HEK293 (cell line): ENCODE measurements at regions not wholly inside any gene's neighbourhood (a gene's known extent, or its start where the extent isn't known, plus 50 kb on each side); places are given as distances from the start of the nearest gene placed in this dataset.

Source experiments
- CTCF ChIA-PET: fragments of 350-600 bp; formaldehyde crosslinking; extraction: SDS; loops from one replicate; lab custom pipeline; 2021; ENCODE audit warnings: antibody characterized with exemption; lab: Yijun Ruan, JAX
- POLR2A ChIA-PET: fragments of 300-600 bp; formaldehyde crosslinking; extraction: SDS; loops from one replicate; lab custom pipeline; 2020; ENCODE audit warnings: antibody characterized with exemption, inconsistent platforms; lab: Yijun Ruan, JAX
- H3K27ac ChIP-seq: fragments of 200-500 bp; sonication (Bioruptor generic); 2 replicates; pipeline ENCODE4 v1.5.1; 2014; ENCODE audit warnings: low read depth, low read length, control low read depth, inconsistent platforms; ENCODE audit errors: extremely low read depth
- H3K36me3 ChIP-seq, 2 experiments: fragments of 200-500 bp in 1 of 2; sonication (Bioruptor generic) in 1 of 2; 1 replicate in 1 of 2; 2 replicates in 1 of 2; pipeline ENCODE4 v1.5.1; 2014 to 2017; ENCODE audit warnings: inconsistent platforms in 2 of 2, low read length in 2 of 2; ENCODE audit not compliant: control insufficient read depth in 2 of 2, insufficient read depth in 1 of 2
- H3K4me1 ChIP-seq: fragments of 200-500 bp; sonication (Bioruptor generic); 2 replicates; pipeline ENCODE4 v1.5.1; 2014; ENCODE audit warnings: mild to moderate bottlenecking, low read length, inconsistent platforms; ENCODE audit not compliant: control insufficient read depth, insufficient read depth
- H3K4me3 ChIP-seq: 2 replicates; pipeline ENCODE4 v1.5.1; 2011; ENCODE audit warnings: low read depth, mild to moderate bottlenecking, control low read depth, low read length, moderate library complexity
- H3K9me3 ChIP-seq: fragments of 200-500 bp; sonication (Bioruptor generic); 2 replicates; pipeline ENCODE4 v1.5.1; 2014; ENCODE audit warnings: low read depth, low read length, inconsistent platforms; ENCODE audit not compliant: control insufficient read depth, insufficient read depth
- ELK4 ChIP-seq: IDR thresholded peaks from 2 replicates; pipeline ENCODE4 v1.6.1; 2011; ENCODE audit warnings: mild to moderate bottlenecking, low read depth, low read length, borderline replicate concordance
- KLF8 ChIP-seq: fragments of 450-650 bp; formaldehyde crosslinking; IDR thresholded peaks from 2 replicates; pipeline ENCODE4 v1.5.1; 2016; ENCODE audit warnings: missing biosample characterization, missing genetic modification characterization
- OVOL3 ChIP-seq: fragments of 450-650 bp; formaldehyde crosslinking; IDR thresholded peaks from 2 replicates; pipeline ENCODE4 v1.5.1; 2016; ENCODE audit warnings: missing biosample characterization, missing genetic modification characterization
- RBAK ChIP-seq: fragments of 450-650 bp; formaldehyde crosslinking; IDR thresholded peaks from 2 replicates; pipeline ENCODE4 v1.5.1; 2016; ENCODE audit warnings: missing biosample characterization, missing genetic modification characterization
- SCRT2 ChIP-seq: fragments of 450-650 bp; formaldehyde crosslinking; IDR thresholded peaks from 2 replicates; pipeline ENCODE4 v1.5.1; 2016; ENCODE audit warnings: missing biosample characterization, missing genetic modification characterization
- SP2 ChIP-seq: fragments of 450-650 bp; formaldehyde crosslinking; IDR thresholded peaks from 2 replicates; pipeline ENCODE4 v1.5.1; 2016; ENCODE audit warnings: missing biosample characterization, missing genetic modification characterization
- ZBTB21 ChIP-seq: fragments of 450-650 bp; formaldehyde crosslinking; IDR thresholded peaks from 2 replicates; pipeline ENCODE4 v1.5.1; 2017; ENCODE audit warnings: missing biosample characterization, missing genetic modification characterization
- ZNF16 ChIP-seq: fragments of 450-650 bp; formaldehyde crosslinking; IDR thresholded peaks from 2 replicates; pipeline ENCODE4 v1.5.1; 2016; ENCODE audit warnings: low read depth, missing biosample characterization, missing genetic modification characterization
- ZNF175 ChIP-seq: fragments of 450-650 bp; formaldehyde crosslinking; IDR thresholded peaks from 2 replicates; pipeline ENCODE4 v1.5.1; 2016; ENCODE audit warnings: missing biosample characterization, missing genetic modification characterization
- ZNF223 ChIP-seq: fragments of 450-650 bp; formaldehyde crosslinking; IDR thresholded peaks from 2 replicates; pipeline ENCODE4 v1.5.1; 2016; ENCODE audit warnings: missing biosample characterization, missing genetic modification characterization
- ZNF239 ChIP-seq: fragments of 450-650 bp; formaldehyde crosslinking; IDR thresholded peaks from 2 replicates; pipeline ENCODE4 v1.5.1; 2016; ENCODE audit warnings: missing biosample characterization, missing genetic modification characterization
- ZNF366 ChIP-seq: fragments of 450-650 bp; formaldehyde crosslinking; conservative IDR thresholded peaks from 2 replicates; pipeline ENCODE4 v1.5.1; 2016; ENCODE audit warnings: missing biosample characterization, missing genetic modification characterization
- ZNF416 ChIP-seq: fragments of 450-650 bp; formaldehyde crosslinking; IDR thresholded peaks from 2 replicates; pipeline ENCODE4 v1.5.1; 2016; ENCODE audit warnings: missing biosample characterization, missing genetic modification characterization
- ZNF510 ChIP-seq: fragments of 450-650 bp; formaldehyde crosslinking; IDR thresholded peaks from 2 replicates; pipeline ENCODE4 v1.5.1; 2018; ENCODE audit warnings: mild to moderate bottlenecking, missing genetic modification characterization, missing biosample characterization; ENCODE audit not compliant: insufficient replicate concordance
- ZNF521 ChIP-seq: fragments of 450-650 bp; formaldehyde crosslinking; IDR thresholded peaks from 2 replicates; pipeline ENCODE4 v1.5.1; 2017; ENCODE audit warnings: missing biosample characterization, mild to moderate bottlenecking, missing genetic modification characterization
- ZNF548 ChIP-seq: fragments of 450-650 bp; formaldehyde crosslinking; IDR thresholded peaks from 2 replicates; pipeline ENCODE4 v1.5.1; 2016; ENCODE audit warnings: missing biosample characterization, missing genetic modification characterization
- ZNF626 ChIP-seq: fragments of 450-650 bp; sonication (Bioruptor Pico); formaldehyde crosslinking; IDR thresholded peaks from 2 replicates; pipeline ENCODE4 v1.5.1; 2018; ENCODE audit warnings: missing biosample characterization, missing genetic modification characterization, inconsistent platforms
- ZNF658 ChIP-seq: fragments of 450-650 bp; formaldehyde crosslinking; IDR thresholded peaks from 2 replicates; pipeline ENCODE4; 2016; ENCODE audit warnings: missing biosample characterization, missing genetic modification characterization
- ZNF664 ChIP-seq: fragments of 450-650 bp; formaldehyde crosslinking; IDR thresholded peaks from 2 replicates; pipeline ENCODE4 v1.5.1; 2016; ENCODE audit warnings: missing biosample characterization, missing genetic modification characterization
- ZNF76 ChIP-seq: fragments of 450-650 bp; formaldehyde crosslinking; IDR thresholded peaks from 2 replicates; pipeline ENCODE4; 2016; ENCODE audit warnings: low read depth, missing biosample characterization, missing genetic modification characterization, borderline replicate concordance
- ZNF792 ChIP-seq: fragments of 450-650 bp; formaldehyde crosslinking; IDR thresholded peaks from 2 replicates; pipeline ENCODE4 v1.5.1; 2016; ENCODE audit warnings: missing biosample characterization, missing genetic modification characterization
- ZNF843 ChIP-seq: fragments of 450-650 bp; formaldehyde crosslinking; IDR thresholded peaks from 2 replicates; pipeline ENCODE4 v1.5.1; 2016; ENCODE audit warnings: missing biosample characterization, missing genetic modification characterization
- ZSCAN18 ChIP-seq: fragments of 450-650 bp; formaldehyde crosslinking; IDR thresholded peaks from 2 replicates; pipeline ENCODE4 v1.5.1; 2016; ENCODE audit warnings: missing biosample characterization, missing genetic modification characterization

GRCh38 chr19:29294343-29294811 is 81.4 kb upstream of the UQCRFS1 start (continued):
- TF ChIP-seq OVOL3 (tag by site-specific recombination) (no peak), SCRT2 (tag by site-specific recombination) (no peak), ZNF664 (tag by site-specific recombination) (no peak), ZNF658 (tag by site-specific recombination) (no peak), ZNF175 (tag by site-specific recombination) (no peak), SP2 (tag by site-specific recombination) (no peak), ZNF366 (tag by site-specific recombination) (peak; percentile 26; the same call in 1 of the 2 replicates)

- H3K36me3 ChIP-seq = no peaks in the 10 kb centered on the region
- POLR2A ChIA-PET = no interaction called here
- H3K4me1 ChIP-seq = no peaks in the 10 kb centered on the region
- TF ChIP-seq ZNF548 (tag by site-specific recombination) = no peak
- TF ChIP-seq KLF8 = no peak
- no peak for TF ChIP-seq ZNF223
- TF ChIP-seq ZNF16 (tag by site-specific recombination) = no peak
- no peak for TF ChIP-seq ZNF76 (tag by site-specific recombination)
- CTCF ChIA-PET = interaction anchor here (0.7 kb wide), 1 partner anchor 1322 kb away, joined by 3 read pairs; no protein-coding TSS in a partner anchor
- no peak overlapping the region for H3K27ac ChIP-seq
- H3K9me3 ChIP-seq = no peaks in the 10 kb centered on the region
- no peak overlapping the region for H3K4me3 ChIP-seq
These were observed 82.3 kb upstream of the UQCRFS1 start for GRCh38 chr19:29295285-29295684.

- Histone ChIP-seq H3K9me3 (no peaks in the 10 kb centered on the region), H3K36me3 (no peaks in the 10 kb centered on the region), H3K4me3 (no peak overlapping the region)
- CTCF ChIA-PET = interaction anchor here (0.6 to 0.7 kb wide), 2 partner anchors 37 to 419 kb away, joined by 3 read pairs; no protein-coding TSS in a partner anchor
- TF ChIP-seq ZSCAN18 (tag by site-specific recombination) (no peak), ZBTB21 (tag by site-specific recombination) (no peak), ZNF510 (no peak), ZNF239 (tag by site-specific recombination) (no peak), RBAK (tag by site-specific recombination) (no peak), ZNF843 (tag by site-specific recombination) (no peak), ELK4 (no peak), ZNF626 (tag by site-specific recombination) (no peak), ZNF416 (tag by site-specific recombination) (no peak), ZNF792 (no peak), ZNF521 (tag by site-specific recombination) (no peak)
- TF ChIP-seq, all 188 proteins: peak for 0
- Histone ChIP-seq H3K27ac (no peak overlapping the region), H3K4me1 (no peaks in the 10 kb centered on the region)
- POLR2A ChIA-PET = no interaction called here
These were observed 84.4 kb upstream of the UQCRFS1 start for GRCh38 chr19:29297381-29297780.
